ENCODE measurements at regions not wholly inside any gene's neighbourhood (a gene's known extent, or its start where the extent isn't known, plus 50 kb on each side); places are given as distances from the start of the nearest gene placed in this dataset.

DNA sequence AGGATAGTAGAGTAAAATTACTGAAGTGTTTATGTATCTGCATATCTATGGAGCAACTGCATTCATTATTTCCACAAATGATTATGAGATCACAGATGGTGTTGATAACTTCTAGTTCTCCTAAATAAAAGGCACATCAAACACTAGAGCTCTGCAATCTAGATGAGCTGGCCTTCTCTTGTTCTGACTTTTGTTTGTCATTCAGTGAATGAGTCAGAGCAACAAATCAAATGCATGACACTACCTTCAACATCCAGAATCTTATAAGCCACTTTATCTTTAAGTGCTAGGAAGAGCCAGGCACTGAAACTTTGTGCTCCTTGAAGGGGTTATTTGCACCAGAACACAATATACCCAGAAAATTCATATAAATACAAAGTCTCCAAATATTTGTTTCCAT, 456.0 kb downstream of the PCDH17 start:
- Histone ChIP-seq H4K20me1 (ENCODE audit: insufficient read depth) (no peaks in the 10 kb centered on the region), H3K9me3 (no peaks in the 10 kb centered on the region), H3K4me2 (no peak overlapping the region), H3K36me3 (replicated peaks in 1 of 2; ENCODE audit: control insufficient read depth in 1 of 2, insufficient read depth in 2 of 2, low read length in 1 of 2) (no peaks in the 10 kb centered on the region), H3K9ac (no peak overlapping the region), H3K9me2 (no peaks in the 10 kb centered on the region), H3F3A (replicated peaks; ENCODE audit: insufficient read depth) (no peaks in the 10 kb centered on the region), H3K4me1 (ENCODE audit: control insufficient read depth in 1 of 2, insufficient read depth in 2 of 2, low read depth in 1 of 2, low read length in 1 of 2) (no peaks in the 10 kb centered on the region), H3K4me3 (ENCODE audit: low read depth in 2 of 2, low read length in 1 of 2) (no peak overlapping the region), H2AFZ (ENCODE audit: low read depth) (no peak overlapping the region), H3K27me3 (ENCODE audit: insufficient read depth) (no peaks in the 10 kb centered on the region), H3K79me2 (ENCODE audit: insufficient read depth) (no peaks in the 10 kb centered on the region), H3K27ac (ENCODE audit: low read depth in 2 of 2, low read length in 1 of 2) (no peak overlapping the region)
- ChIA-PET POLR2A (no interaction called here), CTCF (no interaction called here)
- TF ChIP-seq SIN3A (IDR thresholded peaks at IDR 0.05; ENCODE audit: borderline replicate concordance, low read depth, low read length): no peak
- no peak for TF ChIP-seq YY1 (IDR thresholded peaks at IDR 0.05; ENCODE audit: low read depth)
- no peak for TF ChIP-seq CHD2 (IDR thresholded peaks at IDR 0.05; ENCODE audit: low read length, partially characterized antibody)
- TF ChIP-seq, protein P1, sequence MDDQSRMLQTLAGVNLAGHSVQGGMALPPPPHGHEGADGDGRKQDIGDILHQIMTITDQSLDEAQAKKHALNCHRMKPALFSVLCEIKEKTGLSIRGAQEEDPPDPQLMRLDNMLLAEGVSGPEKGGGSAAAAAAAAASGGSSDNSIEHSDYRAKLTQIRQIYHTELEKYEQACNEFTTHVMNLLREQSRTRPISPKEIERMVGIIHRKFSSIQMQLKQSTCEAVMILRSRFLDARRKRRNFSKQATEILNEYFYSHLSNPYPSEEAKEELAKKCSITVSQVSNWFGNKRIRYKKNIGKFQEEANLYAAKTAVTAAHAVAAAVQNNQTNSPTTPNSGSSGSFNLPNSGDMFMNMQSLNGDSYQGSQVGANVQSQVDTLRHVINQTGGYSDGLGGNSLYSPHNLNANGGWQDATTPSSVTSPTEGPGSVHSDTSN (IDR thresholded peaks at IDR 0.05): no peak
- TF ChIP-seq FOXJ3 (CRISPR knock-in tag; IDR thresholded peaks at IDR 0.05): no peak
- TF ChIP-seq RXRA (IDR thresholded peaks at IDR 0.05; ENCODE audit: borderline replicate concordance, low read depth): no peak
- no peak for TF ChIP-seq RCOR1 (IDR thresholded peaks at IDR 0.05; ENCODE audit: low read length)
- no peak for TF ChIP-seq SMC3 (IDR thresholded peaks at IDR 0.05; ENCODE audit: low read depth, low read length)
- TF ChIP-seq, protein P2, sequence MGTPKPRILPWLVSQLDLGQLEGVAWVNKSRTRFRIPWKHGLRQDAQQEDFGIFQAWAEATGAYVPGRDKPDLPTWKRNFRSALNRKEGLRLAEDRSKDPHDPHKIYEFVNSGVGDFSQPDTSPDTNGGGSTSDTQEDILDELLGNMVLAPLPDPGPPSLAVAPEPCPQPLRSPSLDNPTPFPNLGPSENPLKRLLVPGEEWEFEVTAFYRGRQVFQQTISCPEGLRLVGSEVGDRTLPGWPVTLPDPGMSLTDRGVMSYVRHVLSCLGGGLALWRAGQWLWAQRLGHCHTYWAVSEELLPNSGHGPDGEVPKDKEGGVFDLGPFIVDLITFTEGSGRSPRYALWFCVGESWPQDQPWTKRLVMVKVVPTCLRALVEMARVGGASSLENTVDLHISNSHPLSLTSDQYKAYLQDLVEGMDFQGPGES (IDR thresholded peaks at IDR 0.05; ENCODE audit: low read depth, low read length): no peak
- no peak for TF ChIP-seq EP300 (IDR thresholded peaks at IDR 0.05; ENCODE audit: borderline replicate concordance in 1 of 2, low read depth in 1 of 2, low read length in 1 of 2)
- no peak for DNase-seq

DNA sequence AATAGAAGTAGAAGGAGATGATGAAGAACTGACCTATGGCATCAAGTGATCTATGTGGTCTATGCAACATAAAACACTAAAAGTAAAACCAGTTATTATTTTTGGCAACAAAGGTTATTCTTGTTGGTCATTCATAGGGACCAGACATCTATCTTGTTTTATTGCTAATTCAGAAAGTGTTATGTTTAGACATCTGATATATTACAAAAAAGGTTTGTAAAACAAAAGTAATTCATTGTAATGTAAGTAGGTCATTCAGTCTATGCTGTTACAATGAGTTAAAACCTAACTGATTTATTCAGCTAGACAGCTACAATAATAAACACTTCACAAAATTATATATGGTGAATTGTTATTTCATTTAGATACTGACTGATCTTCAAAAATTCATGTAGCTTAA, 461.9 kb downstream of the PCDH17 start:
- Histone ChIP-seq H3K36me3 (replicated peaks in 1 of 2; ENCODE audit: control insufficient read depth in 1 of 2, insufficient read depth in 2 of 2, low read length in 1 of 2) (no peaks in the 10 kb centered on the region), H3K27ac (ENCODE audit: low read depth in 2 of 2, low read length in 1 of 2) (no peak overlapping the region), H3K9me2 (no peaks in the 10 kb centered on the region), H3K9ac (no peak overlapping the region), H2AFZ (ENCODE audit: low read depth) (no peak overlapping the region), H3K9me3 (no peaks in the 10 kb centered on the region), H3K27me3 (ENCODE audit: insufficient read depth) (no peaks in the 10 kb centered on the region), H3K4me3 (ENCODE audit: low read depth in 2 of 2, low read length in 1 of 2) (no peak overlapping the region), H3K79me2 (ENCODE audit: insufficient read depth) (no peaks in the 10 kb centered on the region), H3K4me1 (ENCODE audit: control insufficient read depth in 1 of 2, insufficient read depth in 2 of 2, low read depth in 1 of 2, low read length in 1 of 2) (no peaks in the 10 kb centered on the region), H4K20me1 (ENCODE audit: insufficient read depth) (no peaks in the 10 kb centered on the region), H3F3A (replicated peaks; ENCODE audit: insufficient read depth) (no peaks in the 10 kb centered on the region), H3K4me2 (no peak overlapping the region)
- DNase-seq: no peak
- ChIA-PET CTCF (no interaction called here), POLR2A (no interaction called here)
- TF ChIP-seq MEF2A (IDR thresholded peaks at IDR 0.05; ENCODE audit: borderline replicate concordance, low read depth) (no peak), FOSL2 (IDR thresholded peaks at IDR 0.05; ENCODE audit: borderline replicate concordance, low read depth) (no peak), GATA2 (CRISPR knock-in tag; IDR thresholded peaks at IDR 0.05) (no peak), TEAD4 (IDR thresholded peaks at IDR 0.05; ENCODE audit: borderline replicate concordance, insufficient read depth) (no peak), TCF12 (IDR thresholded peaks at IDR 0.05) (no peak), RCOR1 (IDR thresholded peaks at IDR 0.05; ENCODE audit: low read length) (no peak), TAF1 (IDR thresholded peaks at IDR 0.05; ENCODE audit: borderline replicate concordance, low read depth, low read length) (no peak), RAD21 (IDR thresholded peaks at IDR 0.05; ENCODE audit: low read length) (no peak), YY1 (IDR thresholded peaks at IDR 0.05; ENCODE audit: low read depth) (no peak)
- TF ChIP-seq, protein P3, sequence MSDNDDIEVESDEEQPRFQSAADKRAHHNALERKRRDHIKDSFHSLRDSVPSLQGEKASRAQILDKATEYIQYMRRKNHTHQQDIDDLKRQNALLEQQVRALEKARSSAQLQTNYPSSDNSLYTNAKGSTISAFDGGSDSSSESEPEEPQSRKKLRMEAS (IDR thresholded peaks at IDR 0.05; ENCODE audit: low read depth): no peak
- TF ChIP-seq, protein P2 (IDR thresholded peaks at IDR 0.05; ENCODE audit: low read depth, low read length): no peak
- TF ChIP-seq, protein P4, sequence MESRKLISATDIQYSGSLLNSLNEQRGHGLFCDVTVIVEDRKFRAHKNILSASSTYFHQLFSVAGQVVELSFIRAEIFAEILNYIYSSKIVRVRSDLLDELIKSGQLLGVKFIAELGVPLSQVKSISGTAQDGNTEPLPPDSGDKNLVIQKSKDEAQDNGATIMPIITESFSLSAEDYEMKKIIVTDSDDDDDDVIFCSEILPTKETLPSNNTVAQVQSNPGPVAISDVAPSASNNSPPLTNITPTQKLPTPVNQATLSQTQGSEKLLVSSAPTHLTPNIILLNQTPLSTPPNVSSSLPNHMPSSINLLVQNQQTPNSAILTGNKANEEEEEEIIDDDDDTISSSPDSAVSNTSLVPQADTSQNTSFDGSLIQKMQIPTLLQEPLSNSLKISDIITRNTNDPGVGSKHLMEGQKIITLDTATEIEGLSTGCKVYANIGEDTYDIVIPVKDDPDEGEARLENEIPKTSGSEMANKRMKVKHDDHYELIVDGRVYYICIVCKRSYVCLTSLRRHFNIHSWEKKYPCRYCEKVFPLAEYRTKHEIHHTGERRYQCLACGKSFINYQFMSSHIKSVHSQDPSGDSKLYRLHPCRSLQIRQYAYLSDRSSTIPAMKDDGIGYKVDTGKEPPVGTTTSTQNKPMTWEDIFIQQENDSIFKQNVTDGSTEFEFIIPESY (IDR thresholded peaks at IDR 0.05; ENCODE audit: borderline replicate concordance, low read depth): no peak
- TF ChIP-seq, protein P5, sequence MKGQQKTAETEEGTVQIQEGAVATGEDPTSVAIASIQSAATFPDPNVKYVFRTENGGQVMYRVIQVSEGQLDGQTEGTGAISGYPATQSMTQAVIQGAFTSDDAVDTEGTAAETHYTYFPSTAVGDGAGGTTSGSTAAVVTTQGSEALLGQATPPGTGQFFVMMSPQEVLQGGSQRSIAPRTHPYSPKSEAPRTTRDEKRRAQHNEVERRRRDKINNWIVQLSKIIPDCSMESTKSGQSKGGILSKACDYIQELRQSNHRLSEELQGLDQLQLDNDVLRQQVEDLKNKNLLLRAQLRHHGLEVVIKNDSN (IDR thresholded peaks at IDR 0.05; ENCODE audit: borderline replicate concordance, low read depth): no peak
- TF ChIP-seq, protein P1 (IDR thresholded peaks at IDR 0.05): no peak
